HG03432 (cell line): ENCODE measurements at regions not wholly inside any gene's neighbourhood (a gene's known extent, or its start where the extent isn't known, plus 50 kb on each side); places are given as distances from the start of the nearest gene placed in this dataset.
A peak's percentile ranks its signal among the peaks of the same experiment; 100 is the strongest.

Experiments
- ATAC-seq: cut with Tn5 transposase; IDR thresholded peaks from one replicate; pipeline ENCODE4 v1.9.1; 2021; ENCODE audit warnings: mild to moderate bottlenecking, moderate library complexity; ENCODE audit not compliant: unreplicated experiment

DNA sequence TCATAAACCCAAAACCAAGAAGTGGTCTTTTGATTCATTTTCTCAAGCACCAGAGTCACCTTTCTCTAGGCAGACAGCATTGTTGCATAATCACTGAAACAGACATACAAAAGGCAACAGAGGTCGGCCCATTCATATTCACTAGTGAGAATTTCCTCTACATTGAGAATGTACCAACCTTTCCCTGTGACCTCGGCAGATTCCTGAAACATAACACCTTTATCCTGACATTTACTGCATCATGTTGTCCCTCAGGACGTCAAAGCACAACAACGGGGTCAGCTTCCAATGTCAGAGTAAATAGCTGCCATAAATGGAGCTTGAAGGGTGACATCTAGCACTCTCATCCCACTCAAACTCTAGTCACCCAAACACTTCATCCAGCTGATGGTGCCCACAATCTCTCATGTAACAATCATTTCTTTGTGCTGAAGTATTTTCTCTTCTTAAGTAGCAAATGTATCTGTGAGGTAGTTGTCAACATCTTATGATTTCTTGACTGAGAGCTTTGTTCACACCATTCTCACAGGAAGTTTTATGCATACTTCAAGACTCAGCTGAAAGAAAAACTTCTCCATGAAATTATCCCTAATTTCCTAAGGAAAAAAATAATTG lies 802.6 kb upstream of the CHAC2 start:
- ATAC-seq = no peak

- ATAC-seq = no peak
Observed at GRCh38 chr2:52961403-52961802, 806.2 kb upstream of the CHAC2 start.

GRCh38 chr2:52960881-52961280 lies 806.7 kb upstream of the CHAC2 start:
- ATAC-seq = no peak

DNA sequence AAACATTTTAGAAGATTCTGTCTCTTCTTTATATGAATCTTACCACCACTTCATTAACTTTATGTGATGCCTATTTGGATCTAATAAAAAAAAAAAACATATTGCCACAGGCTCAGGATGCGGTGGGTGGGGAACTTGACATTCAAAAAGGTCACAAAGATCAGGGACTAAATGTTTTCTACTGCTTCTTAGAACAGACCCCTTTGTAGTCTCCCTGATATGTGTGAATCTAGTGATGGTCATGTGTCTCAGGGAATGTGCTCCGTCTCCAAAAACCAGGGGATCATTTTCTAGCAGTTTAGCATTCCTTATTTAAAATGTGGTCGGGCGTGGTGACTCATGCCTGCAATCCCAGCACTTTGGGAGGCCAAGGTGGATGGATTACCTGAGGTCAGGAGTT lies 807.8 kb upstream of the CHAC2 start:
- ATAC-seq = no peak

DNA sequence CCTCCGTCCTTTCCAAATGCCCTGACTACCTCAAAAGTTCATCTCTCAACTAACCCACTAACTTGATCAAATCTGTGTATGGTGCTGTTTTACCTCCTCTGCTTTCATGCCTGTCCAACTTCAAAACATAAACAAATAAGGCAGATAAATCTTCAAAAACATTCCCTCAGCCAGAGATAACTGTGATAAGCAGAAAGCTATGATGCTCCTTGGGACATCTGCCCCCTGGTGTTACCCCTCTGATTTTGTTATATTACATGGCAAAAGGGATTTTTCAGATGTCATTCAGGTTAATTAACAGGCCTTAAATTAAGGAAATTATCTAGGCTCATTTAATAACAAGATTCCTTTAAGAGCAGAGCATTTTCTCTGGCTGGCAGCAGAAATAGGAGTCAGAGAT lies 810.8 kb upstream of the CHAC2 start:
- no peak for ATAC-seq

- ATAC-seq = no peak
Observed at GRCh38 chr2:52956118-52956517, 811.5 kb upstream of the CHAC2 start.

- ATAC-seq = no peak
Observed at GRCh38 chr2:52955079-52955478, 812.5 kb upstream of the CHAC2 start.

DNA sequence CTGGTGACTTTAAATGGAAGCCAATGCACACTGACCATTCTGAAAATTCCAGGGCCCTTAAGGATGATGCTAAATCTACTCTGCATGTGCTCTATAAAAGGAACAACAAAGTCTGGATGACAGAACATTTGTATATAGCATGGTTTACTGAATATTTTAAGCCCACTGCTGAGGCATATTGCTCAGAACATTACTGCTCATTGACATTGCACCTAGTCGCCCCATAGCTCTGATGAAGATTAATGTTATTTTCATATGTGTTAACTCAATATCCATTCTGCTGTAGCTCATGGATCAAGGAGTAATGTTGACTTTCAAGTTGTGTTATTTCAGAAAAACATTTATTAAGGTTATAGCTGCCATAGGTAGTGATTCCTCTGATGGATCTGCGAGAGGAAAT lies 827.5 kb upstream of the CHAC2 start:
- ATAC-seq = no peak

DNA sequence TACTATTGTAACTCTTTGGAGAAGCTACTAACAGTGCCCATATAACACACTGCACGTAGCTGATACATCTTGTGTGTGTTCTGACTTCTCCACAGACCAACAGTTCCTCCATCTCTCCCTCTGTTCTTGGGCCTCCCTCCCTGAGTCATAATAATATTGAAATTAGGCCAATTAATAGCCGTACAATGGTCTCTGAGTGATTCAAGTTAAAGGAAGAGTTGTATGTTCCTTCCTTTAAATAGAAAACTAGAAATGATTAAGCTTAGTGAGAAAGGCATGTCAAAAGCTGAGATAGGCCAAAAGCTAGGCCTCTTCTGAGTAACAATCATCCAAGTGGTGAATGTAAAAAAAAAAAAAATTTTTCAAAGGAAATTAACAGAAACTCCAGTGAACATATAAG lies 828.4 kb upstream of the CHAC2 start:
- ATAC-seq = peak; percentile 29

- no peak for ATAC-seq
Observed at GRCh38 chr2:52936029-52936428, 831.6 kb upstream of the CHAC2 start.

DNA sequence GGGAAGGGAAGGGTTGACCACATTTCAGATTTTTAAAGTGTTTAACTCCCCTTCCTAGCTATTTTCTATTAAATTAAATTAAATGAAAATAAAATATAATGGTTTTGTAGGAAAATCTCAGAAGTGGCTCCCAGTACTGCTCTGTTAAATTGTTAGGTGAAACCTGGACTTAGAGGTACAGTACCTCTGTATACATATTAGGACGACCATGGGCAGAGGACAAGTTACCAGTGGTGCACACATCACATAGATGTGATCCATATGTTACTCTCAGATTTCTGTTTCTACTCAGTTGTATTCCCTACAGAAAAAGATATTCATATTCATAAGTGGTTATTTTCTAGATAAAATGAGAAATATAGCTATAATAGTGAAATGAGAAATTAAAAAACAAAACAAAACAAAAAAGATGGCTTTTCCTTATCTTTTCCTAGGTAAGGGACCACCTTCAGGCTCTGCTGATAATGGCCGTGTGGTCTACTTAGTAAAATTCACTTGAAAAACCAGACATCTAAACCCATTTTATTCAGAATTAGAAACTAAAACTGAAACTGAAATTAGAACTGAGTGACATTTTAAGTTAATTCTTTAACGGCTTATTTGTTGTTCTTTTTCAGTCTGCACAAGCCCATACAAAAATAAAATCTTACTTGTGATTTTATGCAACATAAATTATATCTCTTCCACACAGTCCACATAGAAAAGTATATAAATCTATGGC lies 832.5 kb upstream of the CHAC2 start:
- ATAC-seq = peak; percentile 24

GRCh38 chr2:52934323-52934898 lies 833.2 kb upstream of the CHAC2 start:
- peak; percentile 75 for ATAC-seq

DNA sequence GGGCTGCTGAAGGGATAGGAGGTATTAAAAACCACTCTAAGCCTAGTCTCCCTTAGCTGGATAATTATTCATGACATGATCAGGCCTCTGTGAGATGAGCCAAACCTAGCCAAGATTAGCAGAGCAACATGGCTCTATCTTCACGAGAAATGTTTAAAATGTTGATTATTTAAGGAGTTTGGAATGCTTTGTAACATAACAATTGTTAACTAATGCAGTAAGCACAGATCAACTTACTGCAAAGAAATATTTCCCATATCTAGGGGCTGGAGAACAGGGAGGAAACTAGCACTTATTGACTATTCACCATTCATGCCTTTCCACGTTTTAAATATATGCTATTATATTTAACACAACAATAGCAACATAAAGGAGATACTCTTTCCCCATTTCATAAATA lies 833.7 kb upstream of the CHAC2 start:
- no peak for ATAC-seq

- ATAC-seq = peak; percentile 62
Observed at GRCh38 chr2:52931660-52932059, 835.9 kb upstream of the CHAC2 start.

- no peak for ATAC-seq
Observed at GRCh38 chr2:52929412-52929811, 838.2 kb upstream of the CHAC2 start.

DNA sequence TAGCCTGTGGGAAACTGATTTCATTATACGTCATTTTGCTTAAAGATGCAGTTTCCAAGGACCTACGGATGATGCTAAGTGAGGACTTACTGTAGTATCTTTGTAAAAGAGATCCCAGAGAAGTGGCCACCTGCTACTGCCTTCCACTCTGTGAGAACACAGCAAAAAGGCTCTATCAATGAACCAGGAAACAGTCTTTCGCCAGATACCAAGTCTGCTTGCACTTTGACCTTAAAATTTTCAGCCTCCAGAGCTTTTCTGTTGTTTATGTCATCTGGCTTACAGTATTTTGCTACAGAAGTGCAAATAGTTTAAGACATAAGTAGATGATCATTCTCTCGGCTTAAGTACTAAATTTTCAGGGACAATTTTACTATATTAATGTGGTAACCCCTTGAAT lies 847.9 kb upstream of the CHAC2 start:
- ATAC-seq = no peak

- no peak for ATAC-seq
Observed at GRCh38 chr2:52918551-52918950, 849.1 kb upstream of the CHAC2 start.

DNA sequence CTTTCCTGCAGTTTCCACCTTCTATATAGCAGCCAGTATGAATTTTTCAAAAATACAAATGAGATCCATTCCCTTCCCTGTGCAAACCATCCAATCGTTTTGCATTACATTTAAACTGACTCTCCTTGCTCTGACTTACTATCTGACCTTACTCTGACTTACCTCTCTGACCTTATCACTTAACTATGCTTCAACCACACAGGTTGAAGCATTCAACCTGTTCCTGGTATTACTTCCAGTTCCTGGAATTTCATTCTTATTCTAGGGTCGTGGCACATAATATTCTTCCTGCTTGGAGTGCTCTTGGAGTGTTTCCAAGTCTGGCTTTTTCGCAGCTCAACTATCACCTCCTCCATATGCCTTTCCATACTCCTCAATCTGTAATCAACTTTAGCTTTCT lies 850.6 kb upstream of the CHAC2 start:
- ATAC-seq = no peak

DNA sequence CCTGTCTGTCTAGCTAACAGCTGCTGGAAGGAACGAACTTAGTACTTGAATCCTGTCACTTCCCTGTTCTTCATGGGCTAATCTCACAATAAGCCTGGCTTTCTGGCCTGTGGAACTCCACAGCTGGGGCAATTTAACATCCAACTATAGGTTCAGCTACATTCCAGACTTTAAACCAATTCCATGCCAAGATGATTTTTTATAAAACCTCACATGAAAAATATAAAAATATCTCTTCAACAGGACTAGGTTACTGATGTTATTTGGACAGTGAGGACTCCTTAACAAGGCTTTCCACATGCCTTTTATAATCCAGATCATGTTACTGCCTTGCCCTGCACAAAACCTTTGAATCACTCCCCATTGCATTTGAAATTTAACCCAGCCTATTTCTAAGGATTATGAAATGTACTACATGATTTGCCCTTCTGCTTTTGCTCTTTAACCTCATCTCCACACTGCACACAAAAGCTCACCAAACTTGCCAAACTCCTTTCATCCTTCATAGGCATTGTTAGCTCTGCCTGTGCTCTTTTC lies 863.2 kb upstream of the CHAC2 start:
- ATAC-seq = no peak

DNA sequence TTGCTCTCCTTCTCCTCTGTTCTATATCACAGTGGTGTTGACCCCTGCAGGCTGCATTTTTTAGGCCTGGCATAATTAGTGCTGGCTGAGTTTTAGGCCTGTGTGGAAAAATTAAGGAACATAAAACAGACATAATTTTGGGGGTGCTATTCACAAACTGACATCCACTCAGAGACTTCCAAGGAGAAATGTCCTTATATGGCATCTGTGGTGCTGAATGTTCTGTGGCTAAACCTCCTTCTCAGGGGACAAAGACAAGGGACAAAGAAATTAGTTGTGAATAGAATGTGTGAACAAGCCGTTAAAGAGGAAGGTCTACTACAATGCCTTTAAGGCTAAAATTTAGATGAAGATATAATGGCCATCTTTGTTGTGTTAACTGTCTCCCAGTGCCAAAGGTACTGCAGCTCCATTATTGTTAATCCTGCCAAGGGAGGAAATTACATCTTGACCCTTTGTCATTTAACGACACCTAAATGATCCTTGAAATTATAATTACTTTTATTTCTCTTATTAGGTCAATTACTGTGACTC lies 870.0 kb upstream of the CHAC2 start:
- ATAC-seq = no peak

- ATAC-seq = no peak
Observed at GRCh38 chr2:52895726-52896340, 871.8 kb upstream of the CHAC2 start.

GRCh38 chr2:52886556-52886955 lies 881.0 kb upstream of the CHAC2 start:
- no peak for ATAC-seq
